Pulmonary artery endothelial cell (primary cell): ENCODE measurements at regions not wholly inside any gene's neighbourhood (a gene's known extent, or its start where the extent isn't known, plus 50 kb on each side); places are given as distances from the start of the nearest gene placed in this dataset.
"Not testable (repeated sequence)": the region's sequence is repeated elsewhere in the genome, so short reads cannot be mapped to it uniquely, and the experiment has no call there.

Source experiments
- DNase-seq: peaks from one replicate; pipeline ENCODE4 v3.0.0-alpha.2; 2011; ENCODE audit warnings: low read depth, low spot score

- no peak for DNase-seq
Observed at GRCh38 chr5:51652980-51653379, 269.7 kb downstream of the ISL1 start.

- DNase-seq: no peak
Observed at GRCh38 chr5:51657340-51658240, 274.3 kb downstream of the ISL1 start.

- no peak for DNase-seq
Observed at GRCh38 chr5:51661646-51662265, 278.5 kb downstream of the ISL1 start.

GRCh38 chr5:51664491-51665250 is 281.4 kb downstream of the ISL1 start:
- no peak for DNase-seq

- DNase-seq: no peak
Observed at GRCh38 chr5:51665251-51665593, 282.0 kb downstream of the ISL1 start.

- no peak for DNase-seq
Observed at GRCh38 chr5:51669095-51669494, 285.8 kb downstream of the ISL1 start.

GRCh38 chr5:51678330-51678729 is 295.1 kb downstream of the ISL1 start:
- no peak for DNase-seq

GRCh38 chr5:51679286-51679685 is 296.0 kb downstream of the ISL1 start:
- no peak for DNase-seq

- no peak for DNase-seq
Observed at GRCh38 chr5:51684794-51685355, 301.6 kb downstream of the ISL1 start.

- DNase-seq: no peak
Observed at GRCh38 chr5:51685419-51685818, 302.2 kb downstream of the ISL1 start.

- no peak for DNase-seq
Observed at GRCh38 chr5:51686622-51687021, 303.4 kb downstream of the ISL1 start.

- DNase-seq: no peak
Observed at GRCh38 chr5:51691538-51692079, 308.4 kb downstream of the ISL1 start.

GRCh38 chr5:51694826-51695225 is 311.6 kb downstream of the ISL1 start:
- no peak for DNase-seq

GRCh38 chr5:51696122-51696521 is 312.9 kb downstream of the ISL1 start:
- DNase-seq: no peak

GRCh38 chr5:51702046-51702445 is 318.8 kb downstream of the ISL1 start:
- DNase-seq: not testable (repeated sequence)

- no peak for DNase-seq
Observed at GRCh38 chr5:51712201-51712600, 329.0 kb downstream of the ISL1 start.

GRCh38 chr5:51715445-51715844 is 332.2 kb downstream of the ISL1 start:
- not testable (repeated sequence) for DNase-seq

- no peak for DNase-seq
Observed at GRCh38 chr5:51731421-51732029, 348.3 kb downstream of the ISL1 start.

- DNase-seq: no peak
Observed at GRCh38 chr5:51732304-51732703, 349.1 kb downstream of the ISL1 start.

GRCh38 chr5:51734677-51735076 is 351.4 kb downstream of the ISL1 start:
- no peak for DNase-seq

- DNase-seq: no peak
Observed at GRCh38 chr5:51746023-51746422, 362.8 kb downstream of the ISL1 start.
